Keratinocyte (primary cell): ENCODE measurements at regions not wholly inside any gene's neighbourhood (a gene's known extent, or its start where the extent isn't known, plus 50 kb on each side); places are given as distances from the start of the nearest gene placed in this dataset.

Experiments
- DNase-seq: peaks from one replicate; pipeline ENCODE4 v3.0.0-alpha.2; 2011; ENCODE audit warnings: low read depth, missing footprints, low spot score
- FAIRE-seq: peaks from 2 replicates; lab custom pipeline; 2011; peaks lifted over from hg19 to GRCh38; lab: Jason Lieb, UNC
- H2AFZ ChIP-seq: 2 replicates; pipeline ENCODE4 v1.6.0; 2012; ENCODE audit warnings: low read length, control low read depth, inconsistent platforms; ENCODE audit not compliant: control insufficient read depth
- H3K27ac ChIP-seq: 2 replicates; pipeline ENCODE4 v1.5.1; 2011; ENCODE audit warnings: low read length; ENCODE audit not compliant: control insufficient read depth, insufficient read depth
- H3K27me3 ChIP-seq: 3 replicates; pipeline ENCODE4 v1.6.0; 2011; ENCODE audit warnings: low read length; ENCODE audit not compliant: control insufficient read depth, insufficient read depth; ENCODE audit errors: extremely low read depth
- H3K36me3 ChIP-seq, 2 experiments: 2 replicates in 1 of 2; 3 replicates in 1 of 2; pipeline ENCODE4 v1.5.1; 2011; ENCODE audit warnings: low read length in 2 of 2, mild to moderate bottlenecking in 1 of 2; ENCODE audit not compliant: control insufficient read depth in 2 of 2, insufficient read depth in 2 of 2; ENCODE audit errors: extremely low read depth in 1 of 2
- H3K4me1 ChIP-seq: 3 replicates; pipeline ENCODE4 v1.5.1; 2011; ENCODE audit warnings: low read length; ENCODE audit not compliant: control insufficient read depth, insufficient read depth; ENCODE audit errors: extremely low read depth
- H3K4me2 ChIP-seq: 3 replicates; pipeline ENCODE4 v1.6.0; 2011; ENCODE audit warnings: low read depth, low read length; ENCODE audit not compliant: control insufficient read depth, insufficient read depth; ENCODE audit errors: extremely low read depth
- H3K4me3 ChIP-seq, 3 experiments: fragments of 200-600 bp in 1 of 3; sonication (generic) in 1 of 3; 2 replicates in 2 of 3; 3 replicates in 1 of 3; pipeline ENCODE4 v1.5.1; 2011 to 2016; ENCODE audit warnings: low read length in 3 of 3, mild to moderate bottlenecking in 3 of 3, control low read depth in 2 of 3, inconsistent platforms in 1 of 3, low read depth in 1 of 3, mixed read lengths in 1 of 3, mixed run types in 1 of 3, moderate library complexity in 1 of 3; ENCODE audit not compliant: control insufficient read depth in 2 of 3, insufficient read depth in 2 of 3; ENCODE audit errors: extremely low read depth in 1 of 3
- H3K79me2 ChIP-seq: 2 replicates; pipeline ENCODE4 v1.6.0; 2012; ENCODE audit warnings: low read length; ENCODE audit not compliant: control insufficient read depth, insufficient read depth
- H3K9ac ChIP-seq: 3 replicates; pipeline ENCODE4 v1.6.0; 2011; ENCODE audit warnings: low read length; ENCODE audit not compliant: control insufficient read depth, insufficient read depth; ENCODE audit errors: extremely low read depth
- H3K9me1 ChIP-seq: 3 replicates; pipeline ENCODE4 v1.6.0; 2011; ENCODE audit warnings: low read length; ENCODE audit not compliant: control insufficient read depth, insufficient read depth; ENCODE audit errors: extremely low read depth
- H3K9me3 ChIP-seq: 2 replicates; pipeline ENCODE4 v1.5.1; 2012; ENCODE audit warnings: low read depth, low read length; ENCODE audit not compliant: control insufficient read depth
- H4K20me1 ChIP-seq: 3 replicates; pipeline ENCODE4 v1.6.0; 2011; ENCODE audit warnings: low read length; ENCODE audit not compliant: control insufficient read depth, insufficient read depth; ENCODE audit errors: extremely low read depth
- EZH2 ChIP-seq: IDR thresholded peaks from one replicate; pipeline ENCODE4 v1.6.1; 2012; ENCODE audit warnings: inconsistent platforms, mild to moderate bottlenecking, low read length, moderate library complexity
- dilution Hi-C: fragments of 300-500 bp; cut with MboI; formaldehyde crosslinking; loops from one replicate; pipeline ENCODE4 v1.7.0; 2020; ENCODE audit warnings: low sequenced_read_pairs; ENCODE audit not compliant: extremely low pct_ligation_motif_present
- TF ChIP-seq, protein P1 (sequence below), 3 experiments: IDR thresholded peaks in 1 of 3; conservative IDR thresholded peaks in 1 of 3; optimal IDR thresholded peaks in 1 of 3; 2 replicates in 2 of 3; 3 replicates in 1 of 3; pipeline versions ENCODE3 to v1.5.1; 2011; ENCODE audit warnings: low read length in 3 of 3, mild to moderate bottlenecking in 3 of 3, moderate library complexity in 2 of 3, control low read depth in 1 of 3, inconsistent platforms in 1 of 3; ENCODE audit not compliant: insufficient read depth in 2 of 3; ENCODE audit errors: extremely low read depth in 1 of 3

DNA sequence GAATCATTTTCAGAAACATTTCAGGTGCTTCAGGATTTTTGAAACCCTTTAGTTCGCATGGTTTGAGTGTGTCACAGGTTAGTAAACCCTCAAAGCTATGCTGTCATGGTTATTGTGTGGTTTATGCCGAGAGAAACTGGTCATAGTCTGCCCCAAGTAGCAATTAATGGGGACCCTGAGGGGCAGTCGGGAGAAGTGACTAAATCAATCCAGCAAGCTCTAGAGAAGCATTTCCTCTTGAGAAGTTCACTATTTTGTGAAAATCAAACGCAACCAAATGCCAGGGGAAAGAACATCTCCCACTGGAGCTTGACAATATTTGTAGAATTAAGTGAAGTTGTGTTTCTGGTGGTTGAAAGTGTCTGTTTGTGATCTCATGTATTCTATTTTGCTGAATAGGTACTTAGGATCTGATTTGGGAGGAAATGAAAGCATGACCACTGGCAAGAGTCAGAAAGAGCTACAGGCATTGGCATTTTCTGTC is 63.0 kb upstream of the BACH1 start:
- DNase-seq (no peak), FAIRE-seq (no peak)
- TF ChIP-seq EZH2 = no peak
- TF ChIP-seq, protein P1, sequence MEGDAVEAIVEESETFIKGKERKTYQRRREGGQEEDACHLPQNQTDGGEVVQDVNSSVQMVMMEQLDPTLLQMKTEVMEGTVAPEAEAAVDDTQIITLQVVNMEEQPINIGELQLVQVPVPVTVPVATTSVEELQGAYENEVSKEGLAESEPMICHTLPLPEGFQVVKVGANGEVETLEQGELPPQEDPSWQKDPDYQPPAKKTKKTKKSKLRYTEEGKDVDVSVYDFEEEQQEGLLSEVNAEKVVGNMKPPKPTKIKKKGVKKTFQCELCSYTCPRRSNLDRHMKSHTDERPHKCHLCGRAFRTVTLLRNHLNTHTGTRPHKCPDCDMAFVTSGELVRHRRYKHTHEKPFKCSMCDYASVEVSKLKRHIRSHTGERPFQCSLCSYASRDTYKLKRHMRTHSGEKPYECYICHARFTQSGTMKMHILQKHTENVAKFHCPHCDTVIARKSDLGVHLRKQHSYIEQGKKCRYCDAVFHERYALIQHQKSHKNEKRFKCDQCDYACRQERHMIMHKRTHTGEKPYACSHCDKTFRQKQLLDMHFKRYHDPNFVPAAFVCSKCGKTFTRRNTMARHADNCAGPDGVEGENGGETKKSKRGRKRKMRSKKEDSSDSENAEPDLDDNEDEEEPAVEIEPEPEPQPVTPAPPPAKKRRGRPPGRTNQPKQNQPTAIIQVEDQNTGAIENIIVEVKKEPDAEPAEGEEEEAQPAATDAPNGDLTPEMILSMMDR (optimal IDR thresholded peaks at IDR 0.05 in 1 of 3, IDR thresholded peaks at IDR 0.05 in 1 of 3, conservative IDR thresholded peaks at IDR 0.05 in 1 of 3; ENCODE audit: extremely low read depth in 1 of 3, insufficient read depth in 2 of 3, low read length in 3 of 3) = no peak
- Histone ChIP-seq H3K9me1 (no peaks in the 10 kb centered on the region), H3K4me3 (no peak overlapping the region), H2AFZ (no peak overlapping the region), H3K9me3 (no peaks in the 10 kb centered on the region), H3K27ac (no peak overlapping the region), H3K4me1 (peaks cover 58% of the 10 kb centered on the region), H3K4me2 (peak overlapping the region; percentile 1), H3K27me3 (no peaks in the 10 kb centered on the region), H3K36me3 (no peaks in the 10 kb centered on the region), H3K9ac (no peak overlapping the region), H3K79me2 (no peaks in the 10 kb centered on the region), H4K20me1 (no peaks in the 10 kb centered on the region)
- dilution Hi-C loops = no loop called here

DNA sequence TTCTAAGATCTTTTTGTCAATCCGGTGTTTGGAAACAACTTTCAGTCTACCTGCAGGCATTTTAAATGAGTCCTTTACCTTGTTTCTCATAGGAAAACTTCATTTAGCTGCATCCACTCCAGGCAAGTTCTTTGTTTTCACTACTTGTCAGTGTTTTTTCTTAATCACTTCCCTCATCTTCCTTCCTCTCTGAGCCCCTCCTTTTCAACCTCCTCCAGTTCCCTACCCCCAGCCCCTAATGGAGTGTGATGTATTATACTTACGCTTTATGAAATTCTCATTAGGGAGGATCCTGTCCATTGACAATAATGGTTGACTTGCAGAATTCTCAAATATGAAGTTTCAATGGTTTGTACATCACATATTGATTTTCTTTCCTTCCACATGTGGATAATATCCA is 62.5 kb upstream of the BACH1 start:
- FAIRE-seq (no peak), DNase-seq (no peak)
- Histone ChIP-seq H3K9me1 (no peaks in the 10 kb centered on the region), H3K4me1 (peaks cover 53% of the 10 kb centered on the region), H3K4me2 (peak overlapping the region; percentile 1), H3K27ac (no peak overlapping the region), H3K27me3 (no peaks in the 10 kb centered on the region), H4K20me1 (no peaks in the 10 kb centered on the region), H2AFZ (no peak overlapping the region), H3K79me2 (no peaks in the 10 kb centered on the region), H3K36me3 (no peaks in the 10 kb centered on the region), H3K9me3 (no peaks in the 10 kb centered on the region), H3K9ac (no peak overlapping the region), H3K4me3 (no peak overlapping the region)
- dilution Hi-C loops = no loop called here
- TF ChIP-seq, protein P1 (optimal IDR thresholded peaks at IDR 0.05 in 1 of 3, IDR thresholded peaks at IDR 0.05 in 1 of 3, conservative IDR thresholded peaks at IDR 0.05 in 1 of 3; ENCODE audit: extremely low read depth in 1 of 3, insufficient read depth in 2 of 3, low read length in 3 of 3) = no peak
- no peak for TF ChIP-seq EZH2
